Ishikawa (cell line): ENCODE measurements at regions not wholly inside any gene's neighbourhood (a gene's known extent, or its start where the extent isn't known, plus 50 kb on each side); places are given as distances from the start of the nearest gene placed in this dataset.

ENCODE experiments used
- CEBPB ChIP-seq: IDR thresholded peaks from 2 replicates; pipeline ENCODE4 v1.6.1; 2012
- CREB1 ChIP-seq: IDR thresholded peaks from 2 replicates; pipeline ENCODE4 v1.6.1; 2012; ENCODE audit warnings: low read depth
- EGR1 ChIP-seq: IDR thresholded peaks from 2 replicates; pipeline ENCODE4 v1.6.1; 2012
- EP300 ChIP-seq: IDR thresholded peaks from 2 replicates; pipeline ENCODE4 v1.6.1; 2012; ENCODE audit warnings: borderline replicate concordance
- FOXM1 ChIP-seq: IDR thresholded peaks from 2 replicates; pipeline ENCODE4 v1.6.1; 2012; ENCODE audit warnings: low read depth, borderline replicate concordance
- NFIC ChIP-seq: IDR thresholded peaks from 2 replicates; pipeline ENCODE4 v1.6.1; 2012
- RAD21 ChIP-seq: IDR thresholded peaks from 2 replicates; pipeline ENCODE4 v1.6.1; 2012; ENCODE audit warnings: low read depth
- TAF1 ChIP-seq: IDR thresholded peaks from 2 replicates; pipeline ENCODE4 v1.6.1; 2012; ENCODE audit warnings: low read depth, mild to moderate bottlenecking
- TCF12 ChIP-seq: IDR thresholded peaks from 2 replicates; pipeline ENCODE4 v1.6.1; 2012; ENCODE audit warnings: low read depth
- TEAD4 ChIP-seq: IDR thresholded peaks from 2 replicates; pipeline ENCODE4 v1.6.1; 2012
- USF1 ChIP-seq: IDR thresholded peaks from 2 replicates; pipeline ENCODE4 v1.6.1; 2012
- YY1 ChIP-seq: IDR thresholded peaks from 2 replicates; pipeline ENCODE4 v1.6.1; 2012; ENCODE audit warnings: low read depth
- ZBTB7A ChIP-seq: IDR thresholded peaks from 2 replicates; pipeline ENCODE4 v1.6.1; 2012; ENCODE audit warnings: low read depth
- TF ChIP-seq, protein P1 (sequence below): IDR thresholded peaks from 2 replicates; pipeline ENCODE4 v1.6.1; 2012; ENCODE audit warnings: low read depth, mild to moderate bottlenecking
- TF ChIP-seq, protein P2 (sequence below): IDR thresholded peaks from 2 replicates; pipeline ENCODE4 v1.6.1; 2012

DNA sequence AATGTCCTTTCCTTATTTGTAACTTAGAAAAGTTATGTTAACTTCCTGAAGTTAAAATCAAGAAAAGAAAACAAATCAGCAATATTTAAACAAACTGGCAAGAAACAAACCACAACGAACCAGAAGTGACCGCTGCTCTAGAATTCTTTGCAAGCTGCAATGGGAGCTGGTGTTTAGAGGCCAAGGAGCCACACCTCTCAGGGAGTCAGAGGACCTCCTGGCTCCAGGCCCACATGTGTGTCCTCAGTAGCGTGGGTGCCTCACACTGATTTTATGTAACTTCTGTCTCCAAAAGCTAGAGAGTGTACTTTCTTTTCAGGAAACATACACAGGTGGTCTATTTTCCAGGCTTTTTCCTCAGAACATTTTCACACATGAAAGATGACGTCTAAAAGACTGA lies 100.4 kb downstream of the IRX2 start:
- no peak for TF ChIP-seq ZBTB7A
- TF ChIP-seq, protein P1, sequence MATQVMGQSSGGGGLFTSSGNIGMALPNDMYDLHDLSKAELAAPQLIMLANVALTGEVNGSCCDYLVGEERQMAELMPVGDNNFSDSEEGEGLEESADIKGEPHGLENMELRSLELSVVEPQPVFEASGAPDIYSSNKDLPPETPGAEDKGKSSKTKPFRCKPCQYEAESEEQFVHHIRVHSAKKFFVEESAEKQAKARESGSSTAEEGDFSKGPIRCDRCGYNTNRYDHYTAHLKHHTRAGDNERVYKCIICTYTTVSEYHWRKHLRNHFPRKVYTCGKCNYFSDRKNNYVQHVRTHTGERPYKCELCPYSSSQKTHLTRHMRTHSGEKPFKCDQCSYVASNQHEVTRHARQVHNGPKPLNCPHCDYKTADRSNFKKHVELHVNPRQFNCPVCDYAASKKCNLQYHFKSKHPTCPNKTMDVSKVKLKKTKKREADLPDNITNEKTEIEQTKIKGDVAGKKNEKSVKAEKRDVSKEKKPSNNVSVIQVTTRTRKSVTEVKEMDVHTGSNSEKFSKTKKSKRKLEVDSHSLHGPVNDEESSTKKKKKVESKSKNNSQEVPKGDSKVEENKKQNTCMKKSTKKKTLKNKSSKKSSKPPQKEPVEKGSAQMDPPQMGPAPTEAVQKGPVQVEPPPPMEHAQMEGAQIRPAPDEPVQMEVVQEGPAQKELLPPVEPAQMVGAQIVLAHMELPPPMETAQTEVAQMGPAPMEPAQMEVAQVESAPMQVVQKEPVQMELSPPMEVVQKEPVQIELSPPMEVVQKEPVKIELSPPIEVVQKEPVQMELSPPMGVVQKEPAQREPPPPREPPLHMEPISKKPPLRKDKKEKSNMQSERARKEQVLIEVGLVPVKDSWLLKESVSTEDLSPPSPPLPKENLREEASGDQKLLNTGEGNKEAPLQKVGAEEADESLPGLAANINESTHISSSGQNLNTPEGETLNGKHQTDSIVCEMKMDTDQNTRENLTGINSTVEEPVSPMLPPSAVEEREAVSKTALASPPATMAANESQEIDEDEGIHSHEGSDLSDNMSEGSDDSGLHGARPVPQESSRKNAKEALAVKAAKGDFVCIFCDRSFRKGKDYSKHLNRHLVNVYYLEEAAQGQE = no peak
- no peak for TF ChIP-seq RAD21
- no peak for TF ChIP-seq TEAD4
- TF ChIP-seq CEBPB = no peak
- no peak for TF ChIP-seq EGR1
- no peak for TF ChIP-seq EP300
- no peak for TF ChIP-seq TCF12
- TF ChIP-seq YY1 = no peak
- no peak for TF ChIP-seq CREB1
- no peak for TF ChIP-seq USF1
- TF ChIP-seq FOXM1 = no peak

DNA sequence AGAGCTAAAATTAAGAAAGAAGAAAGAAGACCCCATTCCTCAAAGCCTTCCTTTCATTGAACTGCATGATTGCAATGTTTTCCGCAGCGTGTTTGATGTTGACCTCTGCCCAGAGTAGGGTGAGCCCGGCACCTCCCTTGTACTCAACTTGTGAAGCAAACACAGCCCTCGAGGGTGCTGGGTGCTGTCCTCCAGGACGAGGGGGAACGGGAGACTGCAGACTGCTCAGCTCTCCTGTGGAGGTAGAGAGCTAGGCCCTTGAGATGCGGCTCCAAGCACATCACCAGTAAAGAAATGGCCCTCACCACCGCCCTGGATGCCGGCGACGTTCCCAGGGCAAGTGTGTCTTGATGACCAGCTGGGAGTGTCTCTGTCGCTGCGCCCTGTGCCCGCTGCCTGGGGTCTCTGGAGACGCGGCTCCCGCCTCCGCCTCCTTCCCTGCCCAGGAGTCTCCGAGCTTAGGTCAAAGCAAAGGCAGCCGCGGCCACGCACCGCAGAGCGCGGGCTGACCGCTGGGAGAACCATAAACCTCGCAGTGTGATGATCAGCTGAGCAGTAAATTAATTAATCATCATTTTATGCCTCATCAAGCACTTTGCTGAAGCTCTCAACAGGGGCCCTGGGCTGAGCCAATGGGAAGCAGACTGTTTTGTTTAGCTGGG lies 108.7 kb downstream of the IRX2 start:
- TF ChIP-seq, protein P1 = no peak

DNA sequence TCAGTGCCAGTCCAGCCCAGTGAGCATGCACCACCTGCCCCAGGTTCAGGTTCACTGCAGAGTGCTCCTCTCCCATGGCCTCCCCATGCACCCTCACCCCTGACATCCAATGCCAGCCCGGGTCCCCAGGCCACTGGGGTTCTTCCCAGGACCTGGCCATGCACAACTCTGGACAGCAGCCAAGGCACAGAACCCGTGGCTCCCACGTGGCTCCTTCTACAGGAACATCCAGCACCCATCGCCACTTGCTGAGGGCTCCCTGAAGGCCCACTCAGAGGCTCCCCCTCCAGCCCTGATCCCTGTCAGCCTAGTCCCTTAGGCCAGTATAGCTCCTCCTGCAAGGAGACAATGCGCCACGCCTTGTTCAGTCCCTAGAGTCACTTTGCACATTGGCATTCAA lies 110.8 kb downstream of the IRX2 start:
- TF ChIP-seq YY1 = no peak
- TF ChIP-seq, protein P2, sequence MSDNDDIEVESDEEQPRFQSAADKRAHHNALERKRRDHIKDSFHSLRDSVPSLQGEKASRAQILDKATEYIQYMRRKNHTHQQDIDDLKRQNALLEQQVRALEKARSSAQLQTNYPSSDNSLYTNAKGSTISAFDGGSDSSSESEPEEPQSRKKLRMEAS = no peak
- TF ChIP-seq NFIC = no peak
- TF ChIP-seq ZBTB7A = no peak
- no peak for TF ChIP-seq EGR1
- no peak for TF ChIP-seq TEAD4
- TF ChIP-seq FOXM1 = no peak
- no peak for TF ChIP-seq TAF1
- no peak for TF ChIP-seq TCF12
- no peak for TF ChIP-seq USF1
- no peak for TF ChIP-seq CEBPB
- TF ChIP-seq, protein P1 = no peak
- TF ChIP-seq EP300 = no peak
- TF ChIP-seq CREB1 = no peak
- TF ChIP-seq RAD21 = no peak

DNA sequence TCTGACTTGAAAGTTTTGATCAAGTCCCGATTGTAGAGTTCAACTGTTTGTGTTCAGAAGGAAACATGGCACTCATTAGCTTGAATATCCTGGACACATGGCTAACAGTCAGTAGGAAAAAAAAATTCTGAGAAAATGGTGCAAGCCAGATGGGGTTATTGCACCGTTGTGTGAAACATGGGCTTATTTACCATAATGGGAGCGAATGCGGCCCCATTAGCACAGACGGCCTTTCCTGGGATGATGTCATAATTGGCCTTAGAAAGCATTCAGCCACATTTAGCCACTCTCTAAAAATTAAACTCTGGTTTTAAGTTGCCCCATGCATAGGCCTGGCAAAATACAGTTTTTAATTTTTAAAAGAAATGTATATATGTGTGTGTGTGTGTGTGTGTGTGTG lies 112.1 kb downstream of the IRX2 start:
- TF ChIP-seq, protein P1 = no peak
- no peak for TF ChIP-seq YY1
- no peak for TF ChIP-seq CREB1
- TF ChIP-seq ZBTB7A = no peak
- TF ChIP-seq TCF12 = no peak
- no peak for TF ChIP-seq EP300
- TF ChIP-seq USF1 = no peak
- no peak for TF ChIP-seq NFIC
- no peak for TF ChIP-seq RAD21
- no peak for TF ChIP-seq FOXM1
- TF ChIP-seq TAF1 = no peak
- TF ChIP-seq, protein P2 = no peak
- TF ChIP-seq TEAD4 = no peak
- TF ChIP-seq EGR1 = no peak
- no peak for TF ChIP-seq CEBPB
